ENCODE measurements at regions not wholly inside any gene's neighbourhood (a gene's known extent, or its start where the extent isn't known, plus 50 kb on each side); places are given as distances from the start of the nearest gene placed in this dataset.

DNA sequence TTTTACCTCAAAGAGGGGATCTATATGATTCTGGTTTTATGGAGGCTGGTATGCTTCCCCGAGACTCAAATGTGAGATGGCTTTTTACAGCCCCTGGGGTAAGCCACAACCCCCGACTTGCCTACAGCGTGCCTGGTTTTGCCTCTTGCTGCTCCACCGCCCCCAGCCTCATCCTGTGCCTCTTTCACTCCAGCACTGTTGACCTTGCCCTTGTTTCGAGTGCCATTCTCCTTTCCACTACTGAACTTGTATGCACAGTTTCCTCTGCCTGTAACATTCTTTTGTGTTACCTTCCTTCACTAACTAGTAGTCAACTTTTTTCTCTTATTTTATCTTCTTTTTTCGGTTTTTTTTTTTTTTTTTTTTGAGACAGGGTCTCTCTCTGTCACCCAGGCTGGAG, 219.0 kb upstream of the ZBED5 start:
- DNase-seq: no peak

GRCh38 chr11:11076276-11076675, 218.4 kb upstream of the ZBED5 start:
- DNase-seq: no peak

GRCh38 chr11:11075515-11076171, 217.8 kb upstream of the ZBED5 start:
- DNase-seq: no peak

- no peak for DNase-seq
Measured at GRCh38 chr11:11074686-11075335, 217.0 kb upstream of the ZBED5 start.

GRCh38 chr11:11073996-11074395, 216.1 kb upstream of the ZBED5 start:
- DNase-seq: no peak

DNA sequence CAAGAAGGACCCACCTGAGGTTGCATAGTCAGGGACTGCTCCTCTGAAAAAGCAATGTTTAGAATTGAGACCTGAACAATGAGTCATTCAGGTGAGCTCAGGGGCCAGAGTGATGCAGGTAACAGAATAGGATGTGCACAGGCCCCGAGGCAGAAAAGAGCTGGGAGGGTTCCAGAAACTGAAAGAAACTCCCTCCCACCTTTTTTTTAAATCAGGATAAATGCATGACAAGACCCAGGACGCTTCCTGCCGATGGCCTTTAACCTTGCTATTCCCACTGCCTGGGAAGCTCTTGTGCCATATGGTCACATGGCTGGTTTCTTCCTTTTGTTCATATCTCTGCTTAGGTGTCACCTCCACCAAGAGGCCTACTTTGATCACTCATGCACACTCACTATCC, 214.2 kb upstream of the ZBED5 start:
- no peak for DNase-seq

GRCh38 chr11:11071486-11071885, 213.6 kb upstream of the ZBED5 start:
- DNase-seq: no peak

DNA sequence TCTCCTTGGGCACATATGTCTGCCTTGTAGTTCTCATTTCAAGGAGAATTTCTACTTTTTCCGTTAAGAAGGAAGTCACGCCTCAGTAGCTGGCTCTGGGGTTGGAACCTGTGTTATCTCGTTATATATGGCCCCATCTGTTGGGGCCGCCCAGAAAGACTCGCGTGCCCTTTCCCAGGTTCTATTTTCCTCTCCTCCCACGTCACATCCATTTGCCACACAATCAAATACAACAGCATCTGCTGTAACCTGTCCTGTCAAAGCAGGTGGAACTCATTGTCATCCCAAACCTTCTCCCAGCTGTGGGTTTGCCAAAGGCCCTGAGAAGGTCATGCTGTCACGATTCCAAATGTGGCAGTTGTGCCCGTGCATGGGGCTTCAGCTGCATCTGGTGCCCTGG, 213.1 kb upstream of the ZBED5 start:
- DNase-seq: no peak

GRCh38 chr11:11069841-11070835, 212.3 kb upstream of the ZBED5 start:
- no peak for DNase-seq

- no peak for DNase-seq
Measured at GRCh38 chr11:11068113-11068512, 210.3 kb upstream of the ZBED5 start.

- no peak for DNase-seq
Measured at GRCh38 chr11:11065396-11065795, 207.5 kb upstream of the ZBED5 start.

GRCh38 chr11:11057472-11057854, 199.6 kb upstream of the ZBED5 start:
- DNase-seq: no peak

- no peak for DNase-seq
Measured at GRCh38 chr11:11056749-11057471, 199.1 kb upstream of the ZBED5 start.

DNA sequence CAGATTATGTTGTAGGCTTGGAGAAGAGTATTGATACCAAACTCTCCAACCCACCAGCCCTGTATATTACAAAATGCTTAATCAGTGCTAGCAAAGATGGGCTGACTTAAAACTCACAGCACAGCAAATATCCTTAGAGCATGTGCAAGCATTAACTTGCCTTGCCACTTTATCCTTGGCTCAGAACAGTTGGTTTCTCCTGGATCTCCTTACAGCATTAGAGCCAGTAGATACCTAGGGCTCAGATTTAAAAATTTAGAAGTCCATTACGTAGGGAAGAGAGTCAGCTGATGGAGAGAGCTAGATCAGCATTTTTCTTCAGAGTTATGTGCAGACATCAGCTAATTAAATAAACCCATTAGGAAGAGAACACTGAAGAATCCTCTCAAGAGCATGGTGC, 198.5 kb upstream of the ZBED5 start:
- DNase-seq: no peak

- no peak for DNase-seq
Measured at GRCh38 chr11:11047851-11048610, 190.2 kb upstream of the ZBED5 start.

DNA sequence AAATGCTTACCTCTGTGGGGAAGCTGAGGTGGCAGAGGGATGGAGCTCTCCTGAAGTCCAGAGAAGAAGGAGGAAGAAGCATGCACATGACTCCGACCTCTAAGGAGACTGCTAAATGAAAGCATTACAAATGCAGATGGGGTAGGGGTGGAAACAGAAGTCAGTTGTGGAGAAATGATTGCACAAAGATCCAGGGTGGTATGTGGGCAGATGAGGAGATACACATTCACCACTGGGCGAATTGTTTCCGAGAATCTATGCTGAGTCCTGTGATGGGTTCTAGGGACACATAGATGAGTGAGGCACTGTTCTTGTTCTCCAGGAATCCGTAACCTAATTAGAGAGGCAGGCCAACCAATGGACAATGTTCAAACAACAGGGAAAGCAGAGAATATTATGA, 188.9 kb upstream of the ZBED5 start:
- no peak for DNase-seq

DNA sequence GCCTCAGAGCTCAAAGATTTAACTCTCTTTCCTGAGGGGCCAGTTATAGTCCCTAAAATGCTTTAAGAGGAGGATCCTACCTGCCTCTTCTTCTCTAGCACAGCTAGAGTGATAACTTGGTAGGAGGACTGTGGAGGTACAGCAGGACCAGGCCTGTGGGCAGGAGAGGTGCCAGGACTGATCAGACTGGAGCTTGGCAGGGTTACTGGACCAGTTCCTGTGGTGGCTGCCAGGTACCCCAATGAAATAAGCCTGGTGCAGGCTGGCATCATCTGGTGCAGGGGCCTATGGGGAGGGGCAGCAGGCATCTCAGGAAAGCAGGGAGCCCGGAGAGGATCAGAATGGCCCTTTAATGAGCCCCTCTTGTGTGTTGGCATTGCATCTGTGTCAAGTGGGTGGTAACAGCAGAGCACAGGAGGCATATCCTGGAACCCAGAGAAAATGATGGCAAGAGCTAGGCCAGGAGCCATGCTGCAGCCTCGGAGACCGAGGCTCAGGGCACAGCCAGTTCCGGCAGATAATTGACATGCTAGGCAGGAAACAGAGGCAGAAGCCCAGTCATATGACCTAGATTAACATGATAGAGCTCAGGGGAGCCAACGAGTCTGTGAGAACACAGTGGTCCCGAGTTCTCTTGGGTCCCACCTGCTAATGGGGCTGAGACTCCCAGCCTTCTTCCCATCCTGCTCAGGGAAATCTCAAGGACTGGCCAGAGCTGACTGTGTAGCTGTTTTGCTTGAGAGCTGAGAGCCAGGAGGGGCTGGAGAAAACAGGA, 187.5 kb upstream of the ZBED5 start:
- no peak for DNase-seq

DNA sequence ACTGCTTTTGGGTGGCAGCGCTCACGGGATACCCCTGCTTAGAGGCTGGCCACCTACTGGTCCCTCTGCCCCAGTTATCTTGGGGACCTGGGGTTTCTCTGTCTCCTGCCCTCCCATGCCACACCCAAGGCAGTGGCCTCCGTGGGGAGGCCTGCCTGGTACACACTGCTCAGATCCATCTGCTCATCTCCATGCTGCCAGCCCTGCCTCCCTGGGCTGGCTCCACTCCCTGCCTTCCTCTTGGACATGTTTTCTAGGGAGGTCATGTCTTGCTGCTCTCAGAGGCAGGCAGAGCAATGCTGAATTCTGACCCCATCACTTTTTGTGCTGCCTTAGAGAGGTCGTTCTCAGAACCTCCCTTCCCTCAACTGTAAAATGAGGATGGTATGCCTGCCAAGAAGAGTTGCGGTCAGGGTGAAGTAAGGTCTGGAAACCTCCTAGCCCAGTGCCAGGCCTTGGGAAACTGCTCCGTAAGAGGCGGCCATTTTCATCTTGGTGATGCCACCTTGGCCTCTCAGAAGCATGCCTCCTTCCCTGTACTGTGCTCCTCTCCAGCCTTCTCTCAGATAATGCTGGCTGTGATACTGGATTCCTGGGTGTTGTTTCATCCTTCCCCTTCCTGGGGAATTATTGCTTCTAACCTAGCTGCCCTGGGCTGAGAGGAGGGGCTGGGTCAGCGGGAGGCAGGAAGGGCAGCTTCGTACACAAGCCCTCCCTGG, 186.4 kb upstream of the ZBED5 start:
- DNase-seq: no peak

GRCh38 chr11:11043721-11044120, 185.9 kb upstream of the ZBED5 start:
- DNase-seq: no peak

- DNase-seq: no peak
Measured at GRCh38 chr11:11039208-11039965, 181.5 kb upstream of the ZBED5 start.

Data from bone marrow (tissue), 2 donors.